ENCODE measurements at regions not wholly inside any gene's neighbourhood (a gene's known extent, or its start where the extent isn't known, plus 50 kb on each side); places are given as distances from the start of the nearest gene placed in this dataset.

GRCh38 chr1:29675481-29676263, 439.4 kb downstream of the PTPRU start:
- no peak for DNase-seq (ENCODE audit: low read depth)
- no peak for TF ChIP-seq CTCF (IDR thresholded peaks at IDR 0.05; ENCODE audit: control insufficient read depth, insufficient read depth, low read depth, low read length, missing control alignments)
- H3K4me3 ChIP-seq (ENCODE audit: control insufficient read depth, low read depth, low read length) = no peak overlapping the region

GRCh38 chr1:29674627-29675326, 438.5 kb downstream of the PTPRU start:
- no peak for DNase-seq (ENCODE audit: low read depth)
- no peak for TF ChIP-seq CTCF (IDR thresholded peaks at IDR 0.05; ENCODE audit: control insufficient read depth, insufficient read depth, low read depth, low read length, missing control alignments)

DNA sequence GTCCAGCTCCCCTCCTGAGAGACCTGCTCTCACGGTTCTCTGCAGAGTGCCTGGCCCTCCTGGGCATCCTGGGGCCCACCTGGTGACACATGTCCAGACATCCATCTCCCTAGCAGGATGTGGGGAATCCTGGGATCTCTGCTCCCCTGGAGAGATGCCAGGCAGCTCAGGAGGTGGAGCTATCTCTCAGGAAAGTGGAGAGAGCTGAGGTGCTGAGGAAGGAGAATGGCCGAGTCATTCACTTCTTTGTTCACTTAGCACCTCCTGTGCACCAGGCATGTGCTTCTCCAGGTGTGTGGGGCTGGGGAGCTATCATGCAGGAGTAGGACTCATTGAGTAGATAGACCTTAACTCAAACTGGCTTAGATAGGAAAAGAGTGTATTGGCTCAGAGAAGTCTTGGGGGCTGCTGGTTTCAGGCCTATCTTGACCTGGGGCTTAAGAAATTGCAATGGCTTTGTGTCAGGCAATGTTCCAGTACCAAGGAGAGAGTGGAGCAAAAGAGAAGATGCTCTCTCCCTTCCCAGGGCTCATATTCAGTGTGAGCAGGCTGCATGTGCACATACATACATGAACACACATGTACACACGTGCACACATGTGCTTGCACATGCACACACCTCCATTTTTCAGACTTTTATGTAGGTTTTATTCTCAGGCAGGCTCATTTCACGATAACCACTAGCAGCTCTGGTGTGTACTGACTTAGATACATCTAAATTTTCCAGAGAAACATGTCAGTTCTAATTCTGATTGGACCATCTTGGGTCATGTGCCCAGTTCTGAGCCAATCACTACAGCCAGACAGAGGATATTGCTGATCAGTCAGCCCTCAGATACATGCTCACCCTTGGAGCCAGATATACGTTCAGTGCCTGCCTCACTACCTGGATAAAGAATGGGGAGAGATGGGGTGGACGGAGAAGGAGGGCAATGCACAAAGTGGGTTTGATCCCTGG, 437.6 kb downstream of the PTPRU start:
- no peak for DNase-seq (ENCODE audit: low read depth)
- TF ChIP-seq CTCF (IDR thresholded peaks at IDR 0.05; ENCODE audit: control insufficient read depth, insufficient read depth, low read depth, low read length, missing control alignments) = no peak
- H3K4me3 ChIP-seq (ENCODE audit: control insufficient read depth, low read depth, low read length) = no peak overlapping the region

More at GRCh38 chr1:29674627-29675326, 438.5 kb downstream of the PTPRU start:
- no peak overlapping the region for H3K4me3 ChIP-seq (ENCODE audit: control insufficient read depth, low read depth, low read length)

DNA sequence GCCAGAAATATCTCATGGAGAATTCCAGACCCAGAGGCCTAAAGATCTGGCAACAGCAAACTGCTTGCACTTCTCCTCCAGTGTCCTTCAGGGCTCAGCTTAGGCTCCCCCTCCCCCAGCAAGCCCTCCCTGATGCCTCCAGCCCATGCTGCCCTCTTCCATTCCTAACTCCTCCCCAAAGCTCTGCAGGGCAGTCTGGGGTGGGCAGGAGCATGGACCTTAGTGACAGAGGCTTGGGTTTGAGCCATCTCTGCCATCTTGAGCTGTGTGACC, 436.8 kb downstream of the PTPRU start:
- no peak for DNase-seq (ENCODE audit: low read depth)
- no peak for TF ChIP-seq CTCF (IDR thresholded peaks at IDR 0.05; ENCODE audit: control insufficient read depth, insufficient read depth, low read depth, low read length, missing control alignments)
- no peak overlapping the region for H3K4me3 ChIP-seq (ENCODE audit: control insufficient read depth, low read depth, low read length)

DNA sequence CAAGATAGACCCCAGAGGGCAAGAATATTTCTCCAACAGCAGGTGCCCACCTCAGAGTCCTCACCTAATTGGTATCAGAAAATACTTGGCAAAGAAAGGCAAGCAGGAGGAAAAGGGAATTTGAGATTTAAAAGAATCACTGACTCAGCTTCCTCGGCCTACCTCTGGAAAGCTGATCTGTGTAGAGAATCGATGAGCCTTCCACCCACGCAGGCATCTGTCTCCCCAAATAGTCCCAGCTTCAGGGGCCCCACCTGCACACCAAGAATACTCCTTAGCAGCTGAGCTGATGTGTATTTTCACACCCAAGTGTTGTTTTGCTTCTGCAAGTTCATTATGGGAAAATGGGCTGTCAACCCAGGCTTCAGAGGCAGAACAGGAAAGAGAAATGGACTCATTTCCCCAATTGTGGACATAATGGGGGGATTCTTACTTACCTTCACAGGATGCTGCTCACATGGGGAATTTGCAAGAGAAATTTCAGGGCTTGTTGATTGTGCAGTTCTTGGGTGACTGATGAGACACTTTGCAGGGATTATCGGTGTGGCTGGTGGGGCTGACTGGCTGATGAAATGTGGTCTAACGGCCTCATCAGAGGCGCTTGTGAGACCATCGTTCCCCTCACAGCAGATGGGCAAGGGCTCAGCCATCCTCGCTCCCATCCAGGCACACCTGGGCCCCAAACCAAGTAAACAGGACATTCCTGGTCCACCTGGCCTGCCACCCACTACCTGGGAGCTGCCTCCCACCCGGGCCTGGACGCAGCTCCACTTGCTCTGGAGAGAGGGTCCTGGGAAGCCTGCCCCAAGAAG, 436.3 kb downstream of the PTPRU start:
- no peak for TF ChIP-seq CTCF (IDR thresholded peaks at IDR 0.05; ENCODE audit: control insufficient read depth, insufficient read depth, low read depth, low read length, missing control alignments)
- no peak overlapping the region for H3K4me3 ChIP-seq (ENCODE audit: control insufficient read depth, low read depth, low read length)
- no peak for DNase-seq (ENCODE audit: low read depth)

All from AG09309 (cell line).